GM23248 (cell line): ENCODE measurements at regions not wholly inside any gene's neighbourhood (a gene's known extent, or its start where the extent isn't known, plus 50 kb on each side); places are given as distances from the start of the nearest gene placed in this dataset.
"Not testable (repeated sequence)": the region's sequence is repeated elsewhere in the genome, so short reads cannot be mapped to it uniquely, and the experiment has no call there.

Source experiments
- EZH2 ChIP-seq: fragments of 200-600 bp; sonication (generic); IDR thresholded peaks from 2 replicates; pipeline ENCODE4 v1.6.1; 2018; ENCODE audit warnings: antibody characterized with exemption, mild to moderate bottlenecking; ENCODE audit not compliant: insufficient read depth, poor library complexity, severe bottlenecking
- EZH2phosphoT487 ChIP-seq: fragments of 200-600 bp; sonication (generic); IDR thresholded peaks from 2 replicates; pipeline ENCODE4 v1.6.1; 2018; ENCODE audit warnings: antibody characterized with exemption, moderate library complexity, mild to moderate bottlenecking, low read depth; ENCODE audit not compliant: insufficient read depth

DNA sequence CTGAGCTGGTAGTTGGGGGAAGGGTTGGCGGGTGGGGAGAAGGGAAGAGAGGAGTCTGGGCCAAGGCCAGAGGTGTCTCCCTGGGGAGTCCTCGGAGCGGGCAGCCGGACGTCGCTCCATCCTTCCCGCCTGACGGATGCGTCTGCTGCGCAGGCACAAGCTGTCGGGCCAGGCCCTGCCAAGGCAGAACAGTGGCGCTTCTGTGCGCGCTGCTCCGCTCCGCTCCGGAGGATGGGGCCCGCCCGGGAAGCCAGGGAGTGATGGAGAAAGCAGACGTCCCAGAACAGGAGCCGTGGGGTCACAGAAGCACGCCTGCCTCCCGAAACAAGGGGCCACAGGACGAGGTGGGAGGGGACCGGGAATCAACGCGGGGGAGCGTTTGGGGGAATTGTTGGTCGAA is 52.6 kb downstream of the HOXC4 start:
- TF ChIP-seq EZH2, EZH2phosphoT487: not testable (repeated sequence)
